GM12878 (cell line): ENCODE measurements at regions not wholly inside any gene's neighbourhood (a gene's known extent, or its start where the extent isn't known, plus 50 kb on each side); places are given as distances from the start of the nearest gene placed in this dataset.

Source experiments
- ATAC-seq: fragments of 200-7000 bp; cut with Tn5 transposase; 3 replicates; pipeline ENCODE4 v1.9.1; 2020; ENCODE audit warnings: mild to moderate bottlenecking, moderate library complexity
- BruUV-seq: library from RNA; stranded (reverse); fragments of 400-500 nt; replicated peaks from 2 replicates; lab custom pipeline; 2021; lab: Mats Ljungman, UMichigan
- CTCF ChIA-PET: fragments of 300-600 bp; sonication (Branson Sonifier 250); formaldehyde crosslinking; extraction: SDS; loops from one replicate; lab custom pipeline; 2021; ENCODE audit warnings: inconsistent platforms; lab: Yijun Ruan, JAX
- POLR2A ChIA-PET: fragments of 350-600 bp; formaldehyde crosslinking; extraction: SDS; loops from one replicate; lab custom pipeline; 2021; ENCODE audit warnings: inconsistent platforms; lab: Charles Lee
- RAD21 ChIA-PET: fragments of 300-600 bp; sonication (Branson Sonifier 250); formaldehyde crosslinking; loops from one replicate; lab custom pipeline; 2023; ENCODE audit warnings: antibody characterized with exemption; ENCODE audit not compliant: unreplicated experiment; lab: Charles Lee
- SMC1A ChIA-PET: fragments of 300-600 bp; sonication (Branson Sonifier 250); formaldehyde crosslinking; loops from one replicate; lab custom pipeline; 2023; ENCODE audit not compliant: unreplicated experiment, uncharacterized antibody; lab: Charles Lee
- DNase-seq: peaks from one replicate; pipeline ENCODE4 v3.0.0-alpha.2; 2011; ENCODE audit warnings: low read depth, low spot score
- FAIRE-seq: peaks from 3 replicates; lab custom pipeline; 2011; peaks lifted over from hg19 to GRCh38; lab: Jason Lieb, UNC
- H2AFZ ChIP-seq: 2 replicates; pipeline ENCODE4 v1.6.0; 2011; ENCODE audit warnings: low read depth, low read length, control low read depth; ENCODE audit not compliant: control insufficient read depth
- H3K27ac ChIP-seq: 2 replicates; pipeline ENCODE4 v1.5.1; 2011; ENCODE audit warnings: control low read depth; ENCODE audit not compliant: control insufficient read depth, insufficient read depth
- H3K27me3 ChIP-seq, 2 experiments: replicated peaks in 1 of 2; 2 replicates each; pipeline versions ENCODE4 v1.6.0 to v1.6.1; 2011; ENCODE audit warnings: low read length in 1 of 2; ENCODE audit not compliant: control insufficient read depth in 2 of 2, insufficient read depth in 2 of 2
- H3K36me3 ChIP-seq, 2 experiments: 2 replicates each; pipeline ENCODE4 v1.5.1; 2011; ENCODE audit warnings: low read length in 1 of 2; ENCODE audit not compliant: control insufficient read depth in 2 of 2, insufficient read depth in 2 of 2
- H3K4me1 ChIP-seq: 2 replicates; pipeline ENCODE4 v1.6.1; 2011; ENCODE audit warnings: mild to moderate bottlenecking, low read length, moderate library complexity, mixed read lengths; ENCODE audit not compliant: control insufficient read depth, insufficient read depth
- H3K4me2 ChIP-seq: 2 replicates; pipeline ENCODE4 v1.6.0; 2011; ENCODE audit warnings: control low read depth; ENCODE audit not compliant: control insufficient read depth, insufficient read depth
- H3K4me3 ChIP-seq: fragments of 200-600 bp; sonication (generic); 2 replicates; pipeline ENCODE4 v1.5.1; 2016
- H3K79me2 ChIP-seq: 2 replicates; pipeline ENCODE4 v1.6.0; 2011; ENCODE audit warnings: low read length; ENCODE audit not compliant: control insufficient read depth, insufficient read depth
- H3K9ac ChIP-seq: 2 replicates; pipeline ENCODE4 v1.8.0; 2011; ENCODE audit warnings: low read length, control low read depth, mixed read lengths; ENCODE audit not compliant: control insufficient read depth, insufficient read depth
- H3K9me3 ChIP-seq: replicated peaks from 3 replicates; pipeline ENCODE4 v1.5.1; 2011; ENCODE audit warnings: mild to moderate bottlenecking, low read length; ENCODE audit not compliant: control insufficient read depth, insufficient read depth
- H4K20me1 ChIP-seq: 2 replicates; pipeline ENCODE4 v1.6.0; 2011; ENCODE audit not compliant: control insufficient read depth, insufficient read depth
- BACH1 ChIP-seq: fragments of 450-650 bp; IDR thresholded peaks from 2 replicates; pipeline ENCODE4 v1.6.1; 2017; ENCODE audit warnings: mild to moderate bottlenecking, borderline replicate concordance
- CEBPB ChIP-seq, 2 experiments: fragments of 150-350 bp in 1 of 2; IDR thresholded peaks; 2 replicates each; pipeline ENCODE4 v1.6.1; 2012 to 2014; ENCODE audit warnings: low read depth in 2 of 2, low read length in 2 of 2, borderline replicate concordance in 1 of 2, inconsistent platforms in 1 of 2
- CREB1 ChIP-seq: IDR thresholded peaks from 2 replicates; pipeline ENCODE4 v1.6.1; 2012; ENCODE audit warnings: low read depth, mild to moderate bottlenecking, inconsistent platforms
- CTCF ChIP-seq, 3 experiments: IDR thresholded peaks in 2 of 3; conservative IDR thresholded peaks in 1 of 3; 2 replicates each; pipeline ENCODE4 v1.5.1; 2011; ENCODE audit warnings: low read depth in 3 of 3, low read length in 3 of 3, mild to moderate bottlenecking in 3 of 3, control low read depth in 2 of 3, moderate library complexity in 2 of 3, inconsistent platforms in 1 of 3, mixed read lengths in 1 of 3; ENCODE audit not compliant: control insufficient read depth in 2 of 3, insufficient read depth in 1 of 3; ENCODE audit errors: extremely low read depth in 1 of 3
- EP300 ChIP-seq, 2 experiments: fragments of 150-350 bp in 1 of 2; IDR thresholded peaks; 2 replicates each; pipeline ENCODE4 v1.6.1; 2011 to 2012; ENCODE audit warnings: low read depth in 2 of 2, low read length in 2 of 2, borderline replicate concordance in 1 of 2, improper control_type of control experiment in 1 of 2, inconsistent platforms in 1 of 2; ENCODE audit not compliant: control insufficient read depth in 1 of 2
- ETV6 ChIP-seq, 2 experiments: fragments of 450-650 bp in 1 of 2; IDR thresholded peaks in 1 of 2; conservative IDR thresholded peaks in 1 of 2; 2 replicates each; pipeline ENCODE4 v1.6.1; 2014; ENCODE audit warnings: antibody characterized with exemption in 1 of 2, borderline replicate concordance in 1 of 2, low read depth in 1 of 2, mild to moderate bottlenecking in 1 of 2, moderate library complexity in 1 of 2
- IRF4 ChIP-seq: IDR thresholded peaks from 2 replicates; pipeline ENCODE4 v1.6.1; 2011; ENCODE audit warnings: low read depth, low read length
- LARP7 ChIP-seq: fragments of 450-650 bp; IDR thresholded peaks from 2 replicates; pipeline ENCODE4 v1.6.1; 2017; ENCODE audit warnings: mild to moderate bottlenecking
- MXI1 ChIP-seq: fragments of 150-350 bp; IDR thresholded peaks from 2 replicates; pipeline ENCODE4 v1.6.1; 2011; ENCODE audit warnings: low read depth, mild to moderate bottlenecking, inconsistent platforms, low read length, improper control_type of control experiment
- NFXL1 ChIP-seq: fragments of 450-650 bp; IDR thresholded peaks from 2 replicates; pipeline ENCODE4 v1.6.1; 2017; ENCODE audit warnings: antibody characterized with exemption, mild to moderate bottlenecking, borderline replicate concordance
- NFYA ChIP-seq: IDR thresholded peaks from 2 replicates; pipeline ENCODE4 v1.6.1; 2011; ENCODE audit warnings: low read depth, mild to moderate bottlenecking, low read length, improper control_type of control experiment, borderline replicate concordance
- POLR2AphosphoS5 ChIP-seq: IDR thresholded peaks from 2 replicates; pipeline ENCODE4 v1.6.1; 2011; ENCODE audit warnings: mild to moderate bottlenecking, low read length, inconsistent platforms
- PRDM15 ChIP-seq: fragments of 450-650 bp; formaldehyde crosslinking; IDR thresholded peaks from 2 replicates; pipeline ENCODE4 v1.4.0; 2020; ENCODE audit warnings: mild to moderate bottlenecking, moderate library complexity
- RB1 ChIP-seq: fragments of 450-650 bp; formaldehyde crosslinking; IDR thresholded peaks from 2 replicates; pipeline ENCODE4 v1.6.1; 2017; ENCODE audit warnings: mild to moderate bottlenecking, borderline replicate concordance
- RCOR1 ChIP-seq: conservative IDR thresholded peaks from 2 replicates; pipeline ENCODE4 v1.6.1; 2012; ENCODE audit warnings: low read depth, low read length, improper control_type of control experiment
- RELB ChIP-seq: fragments of 450-650 bp; IDR thresholded peaks from 2 replicates; pipeline ENCODE4 v1.6.1; 2017; ENCODE audit warnings: low read depth, mild to moderate bottlenecking, moderate library complexity
- RUNX3 ChIP-seq: IDR thresholded peaks from 2 replicates; pipeline ENCODE4 v1.6.1; 2012; ENCODE audit warnings: low read length, inconsistent platforms
- ZNF217 ChIP-seq: fragments of 450-650 bp; IDR thresholded peaks from 2 replicates; pipeline ENCODE4 v1.6.1; 2017; ENCODE audit warnings: antibody characterized with exemption, mild to moderate bottlenecking
- WGBS: methylation state at CpG from one replicate; pipeline ENCODE4 v1.1.6; 2016; ENCODE audit warnings: low lambda C conversion rate; ENCODE audit not compliant: insufficient replicate concordance, insufficient coverage; ENCODE audit errors: missing lambda C conversion rate; 5-methylcytosine and 5-hydroxymethylcytosine counted together
- in situ Hi-C: fragments of 300-500 bp; cut with MboI; formaldehyde crosslinking; loops from 9 replicates; pipeline ENCODE4 v1.14.3; 2018; ENCODE audit warnings: mixed read lengths
- intact Hi-C: fragments of 100-400 bp; cut with micrococcal nuclease; formaldehyde crosslinking; loops from one replicate; pipeline ENCODE4 v1.14.2; 2022; ENCODE audit not compliant: unreplicated experiment

- H3K4me3 ChIP-seq: no peak overlapping the region
- POLR2A ChIA-PET: no interaction called here
- TF ChIP-seq CTCF (IDR thresholded peaks at IDR 0.05 in 2 of 3, conservative IDR thresholded peaks at IDR 0.05 in 1 of 3; ENCODE audit: control insufficient read depth in 2 of 3, extremely low read depth in 1 of 3, insufficient read depth in 1 of 3, low read depth in 3 of 3, low read length in 3 of 3) (no peak), ETV6 (conservative IDR thresholded peaks at IDR 0.05 in 1 of 2, IDR thresholded peaks at IDR 0.05 in 1 of 2; ENCODE audit: borderline replicate concordance in 1 of 2, low read depth in 1 of 2) (no peak), NFYA (no peak), LARP7 (no peak), RB1 (no peak), BACH1 (no peak), EP300 (IDR thresholded peaks at IDR 0.05; ENCODE audit: borderline replicate concordance in 1 of 2, control insufficient read depth in 1 of 2, low read depth in 2 of 2, low read length in 2 of 2) (no peak), RCOR1 (no peak), NFXL1 (no peak), RELB (no peak), MXI1 (no peak), IRF4 (no peak), RUNX3 (no peak), PRDM15 (CRISPR knock-in tag) (no peak), POLR2AphosphoS5 (no peak), ZNF217 (no peak), CREB1 (no peak), CEBPB (IDR thresholded peaks at IDR 0.05; ENCODE audit: borderline replicate concordance in 1 of 2, low read depth in 2 of 2, low read length in 2 of 2) (no peak)
Observed at GRCh38 chr21:23740463-23740862, 1866.8 kb downstream of the MRPL39 start.

More at GRCh38 chr21:23740463-23740862, 1866.8 kb downstream of the MRPL39 start:
- Histone ChIP-seq H3K4me1 (no peaks in the 10 kb centered on the region), H3K27ac (no peak overlapping the region), H4K20me1 (no peaks in the 10 kb centered on the region), H3K9ac (no peak overlapping the region), H3K36me3 (no peaks in the 10 kb centered on the region), H3K9me3 (no peaks in the 10 kb centered on the region), H2AFZ (no peak overlapping the region), H3K79me2 (no peaks in the 10 kb centered on the region), H3K27me3 (no peaks in the 10 kb centered on the region), H3K4me2 (no peak overlapping the region)
- BruUV-seq: no TSS peak
- in situ Hi-C loops (no loop called here), intact Hi-C loops (no loop called here)
- RAD21 ChIA-PET: no interaction called here
- DNase-seq (no peak), FAIRE-seq (no peak), ATAC-seq (no peak)
- CTCF ChIA-PET: no interaction called here
- WGBS: 48% methylated on average over 5 of the region's 5 CpGs
- SMC1A ChIA-PET: interaction anchor here (0.6 kb wide), 1 partner anchor 10 kb away, joined by 3 read pairs; no protein-coding TSS in a partner anchor
